GM21390 (cell line): ENCODE measurements at regions not wholly inside any gene's neighbourhood (a gene's known extent, or its start where the extent isn't known, plus 50 kb on each side); places are given as distances from the start of the nearest gene placed in this dataset.

Experiments
- ATAC-seq: cut with Tn5 transposase; IDR thresholded peaks from one replicate; pipeline ENCODE4 v1.9.1; 2021; ENCODE audit not compliant: unreplicated experiment

- ATAC-seq: no peak
Measured at GRCh38 chr9:663541-663940, 178.0 kb upstream of the DMRT1 start.

DNA sequence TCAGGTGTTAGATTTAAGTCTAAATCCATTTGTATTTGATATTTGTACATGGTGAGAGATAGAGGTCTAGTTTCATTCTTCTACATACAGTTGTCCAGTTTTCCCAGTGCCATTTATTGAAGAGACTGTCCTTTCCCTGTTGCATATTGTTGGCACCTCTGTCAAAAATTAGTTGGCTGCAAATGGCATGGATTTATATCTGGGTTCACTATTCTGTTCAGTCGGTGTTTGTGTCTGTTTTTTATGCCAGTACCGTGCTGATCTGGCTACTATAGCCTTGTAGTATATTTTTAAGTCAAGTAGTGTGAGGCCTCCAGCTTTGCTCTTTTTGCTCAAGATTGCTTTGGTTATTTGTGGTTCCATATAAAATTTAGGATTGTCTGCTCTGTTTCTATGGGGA, 176.2 kb upstream of the DMRT1 start:
- ATAC-seq: no peak

DNA sequence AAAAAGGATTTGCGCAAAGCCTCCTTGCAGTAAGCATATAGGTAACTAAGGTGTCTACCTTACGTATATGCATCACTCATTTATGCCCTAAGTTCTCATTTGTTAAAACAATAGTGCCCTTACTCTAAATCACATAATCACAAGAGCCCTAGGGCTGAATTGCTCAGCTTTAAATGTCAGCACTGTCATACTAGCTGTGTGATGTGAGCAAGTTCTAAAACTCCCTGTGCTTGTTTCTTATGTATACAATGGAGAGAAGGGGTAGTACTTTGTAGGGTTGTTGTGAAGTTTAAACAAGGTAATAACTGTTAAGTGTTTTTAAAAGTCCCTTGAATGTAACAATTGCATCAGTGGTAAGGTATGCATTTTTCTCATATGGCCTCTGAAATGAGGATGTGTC, 169.5 kb upstream of the DMRT1 start:
- no peak for ATAC-seq

DNA sequence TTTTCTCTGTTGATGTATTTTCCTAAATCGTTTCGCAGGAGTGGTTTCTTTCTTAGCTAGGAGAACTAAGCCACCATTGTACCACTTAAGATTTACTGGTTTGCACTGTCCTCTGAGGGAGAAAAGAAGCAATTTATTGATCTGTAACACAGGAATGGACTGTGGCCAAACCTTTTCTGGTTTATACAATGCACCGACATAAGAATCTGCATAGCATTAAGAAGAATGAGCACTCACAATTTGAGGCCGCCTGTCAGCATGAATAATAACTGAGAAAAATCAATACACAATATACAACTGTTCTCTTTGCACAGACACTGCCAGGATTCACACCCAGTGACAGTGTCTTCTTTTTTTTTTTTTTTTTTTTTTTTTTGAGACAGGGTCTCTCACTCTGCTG, 168.6 kb upstream of the DMRT1 start:
- no peak for ATAC-seq

DNA sequence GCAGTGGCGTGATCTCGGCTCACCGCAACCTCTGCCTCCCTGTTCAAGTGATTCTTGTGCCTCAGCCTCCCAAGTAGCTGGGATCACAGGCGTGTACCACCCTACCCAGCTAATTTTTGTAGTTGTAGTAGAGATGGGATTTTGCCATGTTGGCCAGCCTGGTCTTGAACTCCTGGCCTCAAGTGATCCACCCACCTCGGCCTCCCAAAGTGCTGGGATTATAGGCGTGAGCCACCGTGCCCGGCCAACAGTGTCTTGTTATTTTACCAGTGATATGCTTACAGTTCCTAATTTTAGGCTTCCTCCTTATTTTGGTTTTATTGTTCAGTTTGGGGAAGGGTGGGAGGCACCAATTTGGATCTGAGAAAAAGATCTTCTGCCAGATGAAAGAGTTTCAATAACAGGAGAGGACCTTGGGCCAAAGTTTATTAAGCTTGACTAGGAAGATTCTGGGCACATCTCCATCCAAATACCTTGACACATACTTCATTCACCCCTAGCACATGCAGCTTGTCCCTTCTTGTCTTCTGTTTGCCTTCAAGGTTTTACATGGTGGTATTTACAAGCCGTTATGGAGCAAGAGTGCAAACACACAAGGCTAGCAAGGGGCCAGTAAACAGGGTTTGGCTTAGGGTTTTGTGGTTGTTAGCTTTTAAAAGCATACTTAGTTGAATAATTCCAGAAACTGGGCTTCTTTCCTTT, 168.1 kb upstream of the DMRT1 start:
- no peak for ATAC-seq

DNA sequence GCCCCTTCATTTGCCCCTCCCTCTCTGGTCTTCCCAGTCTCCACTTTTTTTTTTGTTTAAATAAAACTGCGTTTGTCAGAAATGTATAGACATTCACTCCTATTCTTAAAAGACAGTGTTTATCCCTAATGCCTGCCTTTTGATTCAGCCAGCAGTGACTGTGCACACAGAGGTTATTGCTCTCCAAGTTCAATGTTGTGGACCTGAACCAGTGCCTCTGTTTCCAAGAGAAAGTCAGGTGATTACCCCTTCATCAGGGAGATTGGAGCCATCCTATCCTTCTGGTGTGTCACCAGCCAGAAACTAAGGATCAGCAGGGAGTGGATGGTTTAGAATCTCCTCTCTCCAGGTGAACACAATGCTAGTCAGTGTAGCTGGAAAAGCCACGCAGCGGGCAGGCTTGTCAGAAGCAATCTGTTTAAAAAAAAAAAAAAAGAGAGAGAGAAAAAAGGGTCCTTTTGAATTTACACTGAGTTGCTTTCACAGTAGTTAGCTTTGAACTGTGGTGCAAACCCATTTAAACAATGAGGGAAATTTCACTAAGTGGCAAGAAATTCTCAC, 167.5 kb upstream of the DMRT1 start:
- no peak for ATAC-seq

DNA sequence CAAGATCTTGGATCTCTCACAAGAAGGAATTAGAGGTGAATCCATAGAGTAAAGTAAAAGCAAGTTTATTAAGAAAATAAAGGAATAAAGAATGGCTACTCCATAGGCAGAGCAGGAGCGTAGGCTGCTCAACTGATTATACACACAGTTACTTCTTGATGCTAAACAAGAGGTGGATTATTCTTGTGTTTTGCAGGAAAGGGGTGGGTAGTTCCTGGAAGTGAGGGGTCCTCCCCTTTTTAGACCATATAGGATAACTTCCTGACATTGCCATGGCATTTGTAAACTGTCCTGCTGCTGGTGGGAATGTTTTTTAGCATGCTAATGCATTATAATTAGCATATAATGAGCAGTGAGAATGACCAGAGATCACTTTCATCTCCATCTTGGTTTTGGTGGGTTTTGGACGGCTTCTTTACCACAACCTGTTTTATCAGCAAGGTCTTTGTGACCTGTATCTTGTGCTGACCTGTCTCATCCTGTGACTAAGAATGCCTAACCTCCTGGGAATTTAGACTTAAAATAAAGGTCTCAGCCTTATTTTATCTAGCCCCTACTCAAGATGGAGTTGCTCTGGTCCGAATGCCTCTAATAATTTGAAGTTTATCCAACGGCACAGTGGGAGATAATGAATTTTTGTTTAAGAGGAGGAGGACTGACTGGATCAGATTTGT, 165.7 kb upstream of the DMRT1 start:
- ATAC-seq: no peak

DNA sequence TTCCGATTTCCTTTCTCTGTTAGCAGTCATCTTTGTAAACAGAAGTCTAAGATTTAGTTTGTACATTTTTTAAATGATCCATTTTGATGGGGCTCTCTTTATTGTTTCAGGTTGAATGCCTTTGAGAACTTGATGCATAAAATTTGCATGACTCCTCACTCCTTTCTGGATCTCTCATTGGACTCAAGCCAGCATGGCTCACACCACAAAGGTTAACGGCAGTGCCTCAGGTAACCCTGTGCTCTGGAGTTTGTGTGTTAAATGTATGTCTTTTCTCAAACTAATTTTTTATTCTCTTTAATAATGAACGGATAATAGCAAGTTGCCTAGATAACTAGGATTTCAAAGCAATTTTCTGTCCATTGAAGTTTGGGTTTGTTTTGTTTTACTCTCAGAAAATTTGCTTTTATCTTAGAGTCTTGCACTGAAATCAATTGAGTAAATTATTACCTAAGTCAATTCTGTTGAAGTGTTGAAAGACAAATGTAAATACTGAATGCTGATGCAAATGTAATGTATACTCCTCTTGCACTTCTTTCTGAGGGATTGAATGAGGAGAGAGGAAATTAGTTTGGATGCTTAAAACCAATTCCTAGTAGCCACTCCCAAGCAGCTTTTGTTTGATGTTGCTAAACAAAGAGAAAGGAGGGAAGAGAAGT, 164.6 kb upstream of the DMRT1 start:
- ATAC-seq: no peak

GRCh38 chr9:677461-678097, 163.9 kb upstream of the DMRT1 start:
- no peak for ATAC-seq

- no peak for ATAC-seq
Measured at GRCh38 chr9:678897-679296, 162.6 kb upstream of the DMRT1 start.

GRCh38 chr9:679462-679861, 162.0 kb upstream of the DMRT1 start:
- ATAC-seq: no peak

- ATAC-seq: no peak
Measured at GRCh38 chr9:680106-680505, 161.4 kb upstream of the DMRT1 start.

DNA sequence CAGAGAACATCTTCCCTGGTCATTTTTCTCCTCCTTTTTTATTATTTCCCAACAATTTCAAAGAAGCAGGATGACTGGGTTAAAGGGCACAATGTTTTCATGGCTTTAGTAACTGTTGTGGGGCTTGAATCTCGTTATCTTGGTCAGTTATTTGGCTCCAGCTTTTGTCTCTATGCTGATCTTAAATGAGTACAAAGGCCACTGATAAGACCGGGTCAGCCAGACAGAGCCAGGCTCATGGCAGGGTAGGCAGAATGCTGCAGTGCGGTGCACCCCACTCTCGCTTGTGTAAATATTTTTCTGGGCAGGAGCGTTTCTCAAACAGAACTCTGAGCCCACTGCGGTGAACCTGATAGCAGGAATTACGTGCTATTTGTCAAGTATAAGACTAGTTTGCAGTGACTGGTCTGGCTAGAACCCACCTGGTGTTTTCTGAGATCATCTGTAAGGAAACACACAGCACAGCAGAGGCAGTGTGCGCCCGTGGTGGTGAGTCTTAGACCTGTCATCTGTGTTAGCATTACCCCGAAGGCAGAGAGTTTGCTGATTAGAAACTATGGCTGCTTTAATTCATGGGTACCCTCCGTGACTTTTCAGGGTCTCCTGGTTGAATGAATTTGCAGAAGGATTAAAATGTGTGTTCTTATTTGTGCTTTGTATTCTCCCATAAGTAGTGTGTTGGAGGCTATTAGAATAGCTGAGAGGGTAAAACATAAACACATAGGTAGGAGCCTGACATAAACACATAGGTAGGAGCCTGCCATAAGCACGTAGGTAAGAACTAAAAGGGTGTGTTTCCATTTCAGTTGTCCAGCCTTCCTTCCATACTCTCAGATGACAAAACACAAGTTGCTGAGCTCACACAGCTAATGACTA, 158.6 kb upstream of the DMRT1 start:
- ATAC-seq: no peak

DNA sequence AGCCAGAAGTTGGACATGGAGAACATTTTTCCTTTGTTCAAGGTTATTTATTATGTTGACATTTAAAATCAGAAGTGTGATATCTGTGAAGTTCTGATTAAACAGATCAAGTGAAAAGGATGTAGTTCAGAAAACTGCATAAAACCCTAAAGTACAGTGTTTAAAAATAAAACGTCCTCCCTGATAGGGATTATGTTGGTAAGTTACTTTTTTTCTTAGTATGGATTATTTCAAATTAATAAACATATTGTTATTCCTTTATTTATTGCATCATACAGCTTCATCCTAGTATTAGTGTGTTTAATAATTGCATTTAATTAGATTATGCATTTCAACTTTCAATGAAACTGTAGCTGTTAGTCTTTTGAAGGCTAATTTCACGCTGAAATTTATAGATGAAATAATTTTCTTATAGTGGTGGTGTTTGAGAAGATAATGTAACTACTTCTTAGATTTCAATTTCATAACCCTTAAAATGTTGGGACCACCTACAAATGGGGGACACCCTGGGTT, 157.9 kb upstream of the DMRT1 start:
- no peak for ATAC-seq

DNA sequence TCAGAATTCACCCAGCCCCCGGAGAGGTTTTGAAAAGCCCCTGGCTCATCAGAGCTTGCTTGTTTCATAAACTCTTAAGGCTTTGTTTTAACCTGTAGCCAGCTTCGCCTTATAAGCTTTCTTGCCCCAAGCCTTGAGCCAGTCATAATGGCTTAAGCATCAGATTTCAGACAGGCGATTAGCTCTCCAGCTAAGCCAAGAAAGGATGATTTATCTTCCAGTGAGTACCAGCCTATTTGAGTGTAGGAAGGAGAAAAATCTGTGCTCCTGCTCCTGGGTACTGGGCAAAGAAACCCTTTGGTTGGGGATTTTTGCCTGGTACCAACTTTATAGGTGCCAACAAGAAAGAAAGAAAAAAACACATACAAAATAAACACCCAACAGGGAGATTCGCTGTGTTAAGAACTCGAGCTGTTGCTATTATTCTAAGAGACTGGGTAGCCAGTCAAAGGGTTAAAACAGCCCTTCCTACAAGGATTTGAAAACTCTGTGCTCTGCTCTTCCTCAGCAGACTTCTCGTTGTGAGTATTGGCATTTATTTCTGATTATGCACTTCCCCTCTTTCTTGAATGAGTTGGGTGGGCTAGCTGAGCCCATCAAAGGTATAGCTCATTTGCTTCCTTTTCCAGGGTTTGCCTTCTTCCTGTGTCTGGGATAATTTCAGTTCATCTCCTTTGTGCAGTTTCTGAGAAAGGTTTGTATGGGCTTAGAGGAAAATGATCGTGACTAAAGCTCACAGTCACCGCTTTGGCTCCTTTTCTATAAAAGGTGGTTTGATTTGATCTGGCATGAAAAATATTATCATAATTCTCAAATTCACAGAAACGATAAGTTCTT, 157.2 kb upstream of the DMRT1 start:
- ATAC-seq: no peak

GRCh38 chr9:684941-685340, 156.6 kb upstream of the DMRT1 start:
- no peak for ATAC-seq

DNA sequence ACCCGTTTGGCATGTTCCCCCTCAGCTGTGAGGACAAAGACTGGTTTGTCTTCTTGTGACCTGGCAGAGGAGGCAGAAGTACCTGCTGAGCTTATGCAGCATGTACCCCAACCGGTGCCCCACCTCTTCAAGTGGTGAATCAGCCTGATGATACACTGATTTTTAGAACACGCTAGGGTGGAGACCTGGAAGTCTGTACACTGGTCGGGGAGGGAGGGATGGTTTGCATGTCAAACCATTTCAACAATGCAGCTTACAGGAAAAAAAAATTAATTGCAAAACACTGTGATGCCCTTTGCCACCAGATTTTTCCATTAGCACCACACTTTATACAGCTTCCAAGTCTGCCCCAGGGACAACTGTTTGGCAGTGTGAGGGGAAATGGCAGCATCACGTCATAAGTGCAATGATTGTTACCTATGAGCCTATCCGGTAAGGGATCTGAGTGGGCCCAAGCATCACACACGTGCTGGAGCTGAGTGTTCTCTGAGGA, 155.1 kb upstream of the DMRT1 start:
- no peak for ATAC-seq

DNA sequence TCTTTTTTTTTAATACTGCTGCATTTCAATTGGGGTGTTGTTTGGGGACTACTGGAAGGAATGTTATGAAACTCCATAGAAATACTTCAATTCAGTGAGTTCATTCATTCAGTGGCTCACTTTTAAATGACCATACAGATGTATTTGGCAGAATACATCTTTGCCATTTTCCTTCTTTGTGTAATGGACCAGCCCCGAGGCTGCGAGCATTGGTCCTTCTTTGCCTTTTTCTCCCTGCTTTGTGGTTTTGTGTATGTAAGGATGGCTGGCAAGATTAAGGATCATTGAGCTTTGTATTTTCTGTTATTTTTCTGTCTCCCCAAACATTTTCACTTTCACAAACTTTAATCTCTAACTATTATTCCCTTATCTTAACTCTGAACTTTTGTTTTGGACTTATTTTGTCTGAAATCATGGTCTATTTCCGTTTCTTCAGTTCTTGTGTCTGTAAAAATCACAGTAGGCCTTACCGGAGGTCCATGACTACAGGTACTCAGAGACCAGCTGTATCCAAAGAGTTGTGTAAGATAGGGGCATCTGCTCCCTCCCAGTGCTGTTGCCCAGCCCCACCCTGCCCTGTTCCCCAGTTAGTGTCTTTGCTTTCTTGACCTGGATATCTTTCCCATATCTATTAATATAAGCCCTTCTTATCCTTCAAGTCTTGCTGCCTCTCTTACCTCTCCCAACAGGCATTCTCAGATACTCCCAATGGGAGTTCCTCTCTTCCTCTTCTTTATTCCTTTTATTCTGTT, 154.3 kb upstream of the DMRT1 start:
- no peak for ATAC-seq

DNA sequence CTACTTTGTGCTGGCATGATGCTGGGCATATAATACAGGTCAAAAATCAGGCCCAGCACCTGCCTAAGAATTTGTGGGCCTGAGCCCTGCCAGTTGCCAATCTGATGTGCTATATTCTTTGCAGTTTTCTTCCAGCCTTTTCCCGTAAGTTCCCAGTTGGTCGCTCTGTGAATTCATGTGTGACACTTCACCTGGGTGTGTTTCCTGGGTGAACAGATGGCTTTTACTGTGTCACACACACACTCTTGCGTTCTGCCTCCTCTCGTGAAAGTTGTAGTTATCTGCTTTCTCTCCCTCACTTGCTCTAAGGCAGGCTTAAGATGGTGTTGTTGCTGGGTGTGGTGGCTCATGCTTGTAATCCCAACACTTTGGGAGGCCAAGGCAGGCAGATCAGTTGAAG, 153.5 kb upstream of the DMRT1 start:
- no peak for ATAC-seq
